PFSK-1 (cell line): ENCODE measurements at regions not wholly inside any gene's neighbourhood (a gene's known extent, or its start where the extent isn't known, plus 50 kb on each side); places are given as distances from the start of the nearest gene placed in this dataset.

Source experiments
- FOXP2 ChIP-seq: optimal IDR thresholded peaks from 2 replicates; pipeline ENCODE3; 2011; ENCODE audit warnings: borderline replicate concordance, control low read depth, inconsistent platforms; ENCODE audit not compliant: insufficient read depth; ENCODE audit errors: extremely low read length, extremely low read depth
- POLR2AphosphoS5 ChIP-seq: IDR thresholded peaks from 2 replicates; pipeline ENCODE4 v1.6.1; 2012; ENCODE audit warnings: low read depth, mild to moderate bottlenecking, control low read depth, low read length, moderate library complexity
- SIN3A ChIP-seq: IDR thresholded peaks from 2 replicates; pipeline ENCODE4 v1.6.1; 2012; ENCODE audit warnings: mild to moderate bottlenecking, low read length, moderate library complexity, borderline replicate concordance; ENCODE audit not compliant: insufficient read depth
- TAF1 ChIP-seq: IDR thresholded peaks from 2 replicates; pipeline ENCODE4 v1.6.1; 2012; ENCODE audit warnings: low read length, control low read depth, borderline replicate concordance; ENCODE audit not compliant: insufficient read depth
- TF ChIP-seq, protein P1 (sequence below), 2 experiments: IDR thresholded peaks; 2 replicates each; pipeline versions ENCODE4 v1.6.1 to v1.8.0; 2011 to 2012; ENCODE audit warnings: low read depth in 2 of 2, low read length in 2 of 2, control low read depth in 1 of 2, inconsistent platforms in 1 of 2, mild to moderate bottlenecking in 1 of 2, moderate library complexity in 1 of 2; ENCODE audit not compliant: insufficient read depth in 1 of 2

DNA sequence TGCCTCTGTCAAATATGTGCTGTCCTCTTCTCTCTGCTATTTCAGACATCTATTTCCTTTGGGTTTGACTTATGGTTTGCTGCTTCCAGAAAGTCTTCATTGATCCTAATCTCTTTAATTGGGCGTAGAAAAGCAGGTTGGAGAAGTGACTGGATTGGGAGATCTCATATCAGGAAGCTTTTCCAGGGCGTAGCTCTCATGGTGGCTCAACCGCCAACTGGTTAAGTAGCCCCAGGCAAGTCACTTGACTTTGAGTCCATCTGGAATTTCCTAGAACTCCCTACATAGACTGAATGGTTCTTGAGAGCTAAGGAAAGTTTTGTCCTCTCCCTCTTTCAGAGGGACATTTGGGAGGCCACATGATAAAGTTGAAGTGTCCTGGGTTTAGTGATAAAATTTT is 192.3 kb upstream of the GLRA1 start:
- no peak for TF ChIP-seq POLR2AphosphoS5
- TF ChIP-seq, protein P1, sequence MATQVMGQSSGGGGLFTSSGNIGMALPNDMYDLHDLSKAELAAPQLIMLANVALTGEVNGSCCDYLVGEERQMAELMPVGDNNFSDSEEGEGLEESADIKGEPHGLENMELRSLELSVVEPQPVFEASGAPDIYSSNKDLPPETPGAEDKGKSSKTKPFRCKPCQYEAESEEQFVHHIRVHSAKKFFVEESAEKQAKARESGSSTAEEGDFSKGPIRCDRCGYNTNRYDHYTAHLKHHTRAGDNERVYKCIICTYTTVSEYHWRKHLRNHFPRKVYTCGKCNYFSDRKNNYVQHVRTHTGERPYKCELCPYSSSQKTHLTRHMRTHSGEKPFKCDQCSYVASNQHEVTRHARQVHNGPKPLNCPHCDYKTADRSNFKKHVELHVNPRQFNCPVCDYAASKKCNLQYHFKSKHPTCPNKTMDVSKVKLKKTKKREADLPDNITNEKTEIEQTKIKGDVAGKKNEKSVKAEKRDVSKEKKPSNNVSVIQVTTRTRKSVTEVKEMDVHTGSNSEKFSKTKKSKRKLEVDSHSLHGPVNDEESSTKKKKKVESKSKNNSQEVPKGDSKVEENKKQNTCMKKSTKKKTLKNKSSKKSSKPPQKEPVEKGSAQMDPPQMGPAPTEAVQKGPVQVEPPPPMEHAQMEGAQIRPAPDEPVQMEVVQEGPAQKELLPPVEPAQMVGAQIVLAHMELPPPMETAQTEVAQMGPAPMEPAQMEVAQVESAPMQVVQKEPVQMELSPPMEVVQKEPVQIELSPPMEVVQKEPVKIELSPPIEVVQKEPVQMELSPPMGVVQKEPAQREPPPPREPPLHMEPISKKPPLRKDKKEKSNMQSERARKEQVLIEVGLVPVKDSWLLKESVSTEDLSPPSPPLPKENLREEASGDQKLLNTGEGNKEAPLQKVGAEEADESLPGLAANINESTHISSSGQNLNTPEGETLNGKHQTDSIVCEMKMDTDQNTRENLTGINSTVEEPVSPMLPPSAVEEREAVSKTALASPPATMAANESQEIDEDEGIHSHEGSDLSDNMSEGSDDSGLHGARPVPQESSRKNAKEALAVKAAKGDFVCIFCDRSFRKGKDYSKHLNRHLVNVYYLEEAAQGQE (IDR thresholded peaks at IDR 0.05; ENCODE audit: insufficient read depth in 1 of 2, low read depth in 2 of 2, low read length in 2 of 2): no peak
- TF ChIP-seq FOXP2: no peak
- no peak for TF ChIP-seq TAF1
- no peak for TF ChIP-seq SIN3A
